Fibroblast of skin of left biceps (primary cell): ENCODE measurements at regions not wholly inside any gene's neighbourhood (a gene's known extent, or its start where the extent isn't known, plus 50 kb on each side); places are given as distances from the start of the nearest gene placed in this dataset.
"Not testable (repeated sequence)": the region's sequence is repeated elsewhere in the genome, so short reads cannot be mapped to it uniquely, and the experiment has no call there.

ENCODE experiments used
- DNase-seq, 2 experiments: peaks; one replicate each; pipeline ENCODE4 v3.0.0-alpha.2; 2013; ENCODE audit warnings: low read depth in 2 of 2

DNA sequence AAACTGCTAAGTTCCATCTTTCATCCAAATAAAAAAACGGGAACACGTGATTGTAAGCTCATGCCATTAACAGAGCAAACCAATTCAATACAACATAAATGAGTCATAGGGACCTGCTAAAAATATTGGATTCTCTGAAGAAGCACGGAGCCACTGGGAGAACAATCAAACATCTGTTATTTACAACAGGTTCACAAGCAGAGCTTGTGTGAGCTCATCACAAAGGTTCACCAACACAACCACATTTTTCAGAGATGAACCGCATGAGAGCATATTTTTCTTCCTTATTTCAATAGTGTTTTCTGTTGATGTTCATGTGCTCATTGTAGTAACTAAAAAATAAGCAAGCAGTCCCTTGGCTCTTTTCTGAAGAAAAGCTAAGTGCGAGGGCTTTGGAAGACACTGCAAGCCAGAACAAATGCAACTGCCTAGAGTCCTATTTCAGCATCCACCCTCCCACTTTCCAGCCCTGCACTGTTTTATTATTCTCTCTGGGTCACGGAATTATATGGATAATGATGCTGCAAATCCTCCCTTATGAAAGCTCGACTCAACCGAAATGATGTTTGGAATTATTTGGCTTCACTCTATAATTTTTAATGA lies 545.8 kb downstream of the LIG4 start:
- DNase-seq = no peak

DNA sequence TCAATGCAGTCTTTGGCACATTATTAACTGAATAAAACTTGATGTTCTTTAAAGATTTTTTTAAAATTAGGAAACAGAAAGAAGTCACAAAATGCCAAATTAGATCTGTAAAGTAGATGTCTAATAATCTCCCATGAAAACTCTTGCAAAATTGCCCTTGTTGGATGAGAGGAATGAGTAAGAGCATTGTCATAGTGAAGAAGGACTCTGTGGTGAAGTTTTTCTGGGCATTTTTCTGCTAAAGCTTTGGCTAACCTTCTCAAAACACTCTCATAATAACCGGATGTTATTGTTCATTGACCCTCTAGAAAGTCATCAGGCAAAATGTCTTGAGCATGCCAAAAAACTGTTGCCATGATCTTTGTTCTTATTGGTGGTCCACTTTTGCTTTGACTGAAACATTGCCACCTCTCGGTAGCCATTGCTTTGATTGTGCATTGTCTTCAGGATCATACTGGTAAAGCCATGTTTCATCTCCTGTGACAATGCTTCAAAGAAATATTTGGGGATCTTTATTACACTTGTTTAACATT lies 549.3 kb downstream of the LIG4 start:
- no peak for DNase-seq

DNA sequence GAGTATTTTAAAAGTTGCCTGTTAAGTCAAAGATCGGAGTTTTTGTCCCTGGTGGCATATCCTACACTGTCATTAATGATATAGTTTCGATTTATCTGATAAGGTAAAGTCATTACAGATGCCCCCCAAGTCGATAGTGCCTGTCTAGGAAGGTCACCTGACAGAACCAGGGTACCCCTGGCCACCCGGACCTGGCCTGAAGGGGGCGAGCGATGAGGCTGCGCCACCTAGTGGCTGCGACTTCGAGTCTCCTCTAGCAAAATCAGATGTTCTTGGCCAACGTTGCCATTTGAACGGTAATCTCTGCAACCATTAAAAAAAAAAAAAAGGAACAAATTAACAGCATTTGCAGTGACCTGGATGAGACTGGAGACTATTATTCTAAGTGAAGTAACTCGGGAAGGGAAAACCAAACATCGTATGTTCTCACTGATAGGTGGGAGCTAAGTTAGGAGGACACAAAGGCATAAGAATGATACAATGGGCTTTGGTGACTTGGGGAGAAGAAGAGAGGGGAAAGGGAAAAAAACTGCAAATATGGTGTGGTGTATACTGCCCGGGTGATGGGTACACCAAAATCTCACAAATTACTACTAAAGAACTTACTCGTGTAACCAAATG lies 565.1 kb downstream of the LIG4 start:
- no peak for DNase-seq

DNA sequence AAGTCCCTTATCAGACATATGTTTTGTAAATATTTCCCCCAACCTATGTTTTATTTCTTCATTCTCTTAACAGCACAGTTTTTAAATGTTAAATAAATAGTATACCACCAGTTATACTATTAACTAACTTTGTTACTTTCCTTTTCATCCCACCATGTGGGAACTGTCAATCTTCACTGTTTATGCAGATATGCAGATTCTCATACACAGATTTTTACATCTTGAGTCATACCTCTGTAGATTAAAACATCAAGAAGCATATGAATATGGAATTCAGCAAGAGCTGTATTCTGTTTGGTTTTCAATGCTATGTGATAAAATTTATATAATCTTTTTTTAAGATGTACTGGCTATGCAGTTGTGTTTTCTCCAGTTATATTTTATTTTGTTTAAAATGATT lies 566.3 kb downstream of the LIG4 start:
- no peak for DNase-seq

DNA sequence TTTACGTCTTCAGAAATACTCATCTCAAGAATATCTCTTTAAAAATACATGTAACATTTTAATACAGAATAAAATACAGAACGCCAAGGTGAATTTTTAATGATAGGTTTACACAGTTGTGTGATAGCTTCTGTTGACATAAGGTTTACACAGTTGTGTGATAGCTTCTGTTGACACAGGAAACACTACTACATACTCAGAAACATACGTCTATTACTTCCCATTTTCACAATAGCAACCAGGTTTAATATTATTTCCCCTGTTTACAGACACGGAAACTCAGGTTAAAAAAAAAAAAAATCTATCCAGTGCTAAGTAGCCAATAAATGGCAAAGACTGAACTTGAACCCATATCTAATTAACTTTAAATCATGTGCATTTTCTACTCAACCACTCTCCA lies 571.2 kb downstream of the LIG4 start:
- no peak for DNase-seq

GRCh38 chr13:107643615-107644014 lies 571.7 kb downstream of the LIG4 start:
- no peak for DNase-seq

- DNase-seq = no peak
These were observed 572.5 kb downstream of the LIG4 start for GRCh38 chr13:107642831-107643230.

DNA sequence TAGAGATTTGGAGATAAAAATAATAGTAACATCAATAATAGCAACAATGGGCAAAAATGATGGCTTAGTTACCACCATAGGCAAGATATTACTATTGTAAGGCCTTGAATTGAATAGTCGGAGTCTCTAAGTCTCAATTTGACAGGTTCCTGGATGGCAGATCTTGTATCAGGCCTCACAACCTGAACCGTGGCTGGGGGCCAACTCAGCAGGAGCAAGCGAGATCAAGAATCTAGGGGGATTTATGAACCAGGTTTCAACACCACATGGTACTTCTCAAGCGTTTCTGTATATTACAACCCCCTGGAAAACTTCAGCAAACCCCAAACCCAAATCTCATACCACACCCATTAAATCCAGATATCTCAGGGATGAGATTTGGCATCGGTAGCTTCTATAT lies 573.8 kb downstream of the LIG4 start:
- DNase-seq = no peak

GRCh38 chr13:107625648-107626047 lies 589.7 kb downstream of the LIG4 start:
- DNase-seq = no peak

GRCh38 chr13:107617527-107617926 lies 597.8 kb downstream of the LIG4 start:
- no peak for DNase-seq

GRCh38 chr13:107612376-107612775 lies 603.0 kb downstream of the LIG4 start:
- no peak for DNase-seq

DNA sequence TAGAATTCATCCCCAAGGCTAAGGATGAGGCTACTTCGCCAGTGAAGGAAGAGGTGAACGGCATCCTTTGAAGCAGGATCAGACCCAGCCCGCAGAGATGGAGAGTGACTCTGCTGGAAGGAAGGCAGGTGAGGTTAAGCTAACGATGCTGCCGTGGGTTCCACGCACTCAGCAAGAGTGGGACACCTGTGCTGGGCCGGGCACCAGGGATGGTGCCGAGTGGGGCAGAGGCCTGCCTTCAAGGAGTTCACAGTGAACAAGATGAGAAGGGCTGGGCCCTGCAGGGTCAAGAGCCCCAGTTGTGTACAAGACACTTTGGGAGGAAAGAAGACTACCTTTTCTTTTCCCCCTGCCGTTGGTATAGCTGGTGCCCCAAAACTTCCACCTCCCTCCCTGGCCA lies 606.6 kb downstream of the LIG4 start:
- no peak for DNase-seq

DNA sequence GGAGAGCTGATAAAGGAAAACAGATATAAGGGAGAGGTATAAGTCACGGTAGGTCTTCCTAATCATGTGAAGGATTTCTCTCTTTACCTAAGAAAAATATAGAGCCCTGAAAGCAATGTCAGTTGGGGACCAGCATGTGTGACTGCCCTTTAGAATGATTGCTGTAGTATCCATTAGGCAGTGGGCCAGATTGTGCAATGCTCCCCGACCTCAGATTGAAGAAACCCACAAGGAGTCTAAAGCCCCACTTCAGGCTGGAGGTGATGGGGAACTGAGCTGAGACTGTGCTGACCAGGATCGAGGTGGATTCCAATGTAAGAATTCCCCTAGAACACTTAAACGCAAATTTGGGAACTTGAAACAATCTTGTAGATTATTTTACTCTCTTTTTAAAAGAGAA lies 614.4 kb downstream of the LIG4 start:
- DNase-seq = no peak

DNA sequence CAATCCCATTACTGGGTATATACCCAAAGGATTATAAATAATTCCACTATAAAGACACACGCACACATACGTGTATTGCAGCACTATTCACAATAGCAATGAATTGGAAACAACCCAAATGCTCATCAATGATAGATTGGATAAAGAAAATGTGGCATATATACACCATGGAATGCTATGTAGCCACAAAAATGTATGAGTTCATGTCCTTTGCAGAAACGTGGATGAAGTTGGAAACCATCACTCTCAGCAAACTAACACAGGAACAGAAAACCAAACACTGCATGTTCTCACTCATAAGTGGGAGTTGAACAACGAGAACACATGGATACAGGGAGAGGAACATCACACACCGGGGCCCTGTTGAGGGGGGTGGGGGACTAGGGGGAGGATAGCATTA lies 619.0 kb downstream of the LIG4 start:
- not testable (repeated sequence) for DNase-seq

- DNase-seq = no peak
These were observed 624.8 kb downstream of the LIG4 start for GRCh38 chr13:107590556-107590955.

DNA sequence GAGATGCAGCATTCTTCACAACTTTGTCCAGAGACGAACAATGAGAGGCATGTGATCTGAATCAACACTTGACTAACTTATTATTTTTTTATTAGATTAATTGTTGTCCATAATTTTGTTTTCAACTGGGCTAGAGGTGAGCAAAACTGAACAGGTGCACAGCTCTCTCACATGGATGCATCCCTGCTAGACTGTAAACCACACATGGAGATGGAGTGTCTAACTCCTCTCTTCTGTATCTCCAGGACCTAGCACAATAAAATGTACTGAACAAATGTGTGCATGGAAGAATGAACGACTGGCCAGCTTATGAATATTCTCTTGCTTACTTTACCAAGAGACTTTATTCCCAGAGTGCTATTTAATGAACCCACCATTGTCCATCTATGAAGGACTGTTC lies 627.7 kb downstream of the LIG4 start:
- no peak for DNase-seq

- no peak for DNase-seq
These were observed 629.1 kb downstream of the LIG4 start for GRCh38 chr13:107586216-107586615.

DNA sequence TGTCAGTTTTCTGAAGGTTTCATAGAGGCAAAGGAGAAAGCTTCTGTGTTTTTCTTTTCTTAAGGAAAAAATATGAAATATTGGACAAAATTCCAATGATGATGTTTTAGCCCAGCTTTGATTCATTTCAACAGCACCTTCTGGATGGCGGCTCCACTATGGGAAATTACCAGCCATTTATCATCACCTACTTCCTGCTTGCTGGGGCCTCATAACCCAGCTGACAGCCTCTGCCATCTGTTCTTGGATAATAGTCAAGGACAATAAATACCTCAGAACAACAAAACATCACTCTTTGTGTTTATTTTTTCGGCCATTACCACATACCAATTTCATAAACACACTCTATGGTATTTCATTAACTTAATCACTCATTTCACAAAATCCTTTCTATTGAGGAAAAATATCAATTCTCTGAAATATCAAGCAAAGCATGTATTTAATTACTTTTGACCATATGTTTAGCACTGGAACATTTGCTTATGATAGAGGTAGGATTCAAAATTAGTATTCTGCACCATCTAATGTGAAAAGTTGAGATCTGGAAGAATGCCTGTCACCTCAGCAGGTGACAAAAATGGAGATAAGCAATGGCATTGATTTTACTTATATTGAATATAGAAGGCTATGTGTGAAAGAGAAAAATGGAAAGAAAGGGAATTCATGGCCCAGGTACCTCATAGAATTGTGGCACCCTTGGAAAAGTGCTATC lies 629.7 kb downstream of the LIG4 start:
- DNase-seq = no peak

- DNase-seq = no peak
These were observed 633.2 kb downstream of the LIG4 start for GRCh38 chr13:107582171-107582570.

DNA sequence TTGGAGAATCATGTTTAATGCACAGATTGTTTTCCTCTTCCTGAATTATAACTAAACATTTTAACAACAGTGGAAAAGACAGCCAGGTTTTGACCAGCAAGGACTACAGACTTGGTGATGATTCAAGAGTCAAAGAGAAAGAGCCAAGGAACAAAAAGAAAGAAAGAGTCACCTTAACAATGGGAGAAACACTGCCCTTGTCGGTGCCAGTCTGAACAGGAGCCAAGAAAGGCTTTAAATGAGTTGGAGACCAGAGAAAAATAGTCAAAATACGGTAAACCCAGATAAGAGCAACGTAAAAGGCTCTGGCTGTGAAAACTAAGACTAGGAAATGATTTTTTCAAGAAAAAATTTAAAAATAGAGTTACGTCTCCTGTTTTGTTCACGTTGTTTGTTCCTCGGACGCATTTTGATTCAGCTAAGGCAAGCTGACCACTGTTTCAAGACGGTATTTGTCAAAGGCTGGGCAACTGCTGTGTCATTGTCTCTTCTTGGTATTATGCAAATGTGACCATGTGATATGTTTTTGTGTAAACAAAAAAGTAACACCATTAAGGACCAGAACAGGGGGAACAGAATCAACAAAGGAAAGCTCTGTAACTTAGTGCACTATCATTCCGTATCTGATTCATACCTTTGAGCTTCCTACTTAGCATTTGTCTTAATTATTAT lies 634.5 kb downstream of the LIG4 start:
- DNase-seq = no peak

GRCh38 chr13:107576430-107576829 lies 638.9 kb downstream of the LIG4 start:
- DNase-seq = no peak

DNA sequence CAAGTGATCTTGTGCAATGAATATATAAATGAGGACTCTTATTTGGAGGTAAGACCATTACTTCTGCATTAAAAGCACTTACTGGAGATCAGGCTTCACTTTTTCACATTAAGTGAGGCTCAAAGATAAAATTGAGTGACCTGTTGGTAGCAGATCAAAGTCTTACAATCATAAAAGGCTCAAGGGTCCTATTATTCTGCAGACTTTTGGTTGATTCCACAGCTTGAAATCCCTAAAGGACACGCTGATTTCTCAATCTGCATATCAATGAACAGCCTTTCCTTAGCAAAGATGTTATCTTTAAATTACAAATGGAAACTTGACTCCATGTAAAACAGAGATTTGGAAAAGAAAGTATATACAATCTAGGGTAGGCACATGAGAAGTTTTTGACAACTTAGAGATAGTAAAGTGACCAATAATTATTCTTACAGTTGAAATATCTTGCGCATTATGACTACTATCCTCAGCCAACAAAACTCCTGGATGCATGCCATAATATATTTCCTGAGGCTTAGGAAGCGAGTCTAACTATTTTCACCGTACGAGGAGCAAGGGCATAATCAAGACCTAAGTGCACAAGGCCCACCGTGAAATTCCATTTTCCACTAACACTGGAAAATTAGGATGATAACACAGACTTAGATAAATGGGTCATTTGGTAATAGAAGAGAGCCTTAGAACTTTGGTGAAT lies 640.7 kb downstream of the LIG4 start:
- no peak for DNase-seq
